ENCODE measurements at regions not wholly inside any gene's neighbourhood (a gene's known extent, or its start where the extent isn't known, plus 50 kb on each side); places are given as distances from the start of the nearest gene placed in this dataset.

GRCh38 chr1:214967865-214968575, 114.5 kb upstream of the KCNK2 start:
- Histone ChIP-seq H2BK15ac (replicated peaks; ENCODE audit: low read depth) (no peak overlapping the region), H3K9ac (ENCODE audit: low read length) (no peak overlapping the region), H3K27ac (ENCODE audit: low read depth, low read length) (no peak overlapping the region), H4K8ac (ENCODE audit: low read depth, low read length) (no peak overlapping the region), H3K4me3 (ENCODE audit: low read length) (no peak overlapping the region), H3K56ac (ENCODE audit: low read length) (no peak overlapping the region), H3K4me2 (ENCODE audit: low read length) (no peak overlapping the region), H2BK5ac (ENCODE audit: low read length) (no peak overlapping the region), H3K4me1 (ENCODE audit: control insufficient read depth, low read depth, low read length) (no peaks in the 10 kb centered on the region), H3K79me2 (ENCODE audit: control insufficient read depth, insufficient read depth, low read length) (no peaks in the 10 kb centered on the region), H4K5ac (ENCODE audit: low read length) (no peak overlapping the region), H3K79me1 (ENCODE audit: low read length) (no peaks in the 10 kb centered on the region), H2BK120ac (ENCODE audit: low read depth, low read length) (no peak overlapping the region), H3K36me3 (ENCODE audit: control insufficient read depth, insufficient read depth, low read length) (no peaks in the 10 kb centered on the region), H3K23ac (ENCODE audit: low read length) (no peak overlapping the region), H3K18ac (ENCODE audit: low read length) (no peak overlapping the region), H2AK5ac (ENCODE audit: low read length) (no peak overlapping the region), H3K27me3 (ENCODE audit: insufficient read depth, low read length, poor library complexity) (no peaks in the 10 kb centered on the region), H3K4ac (ENCODE audit: low read depth, low read length) (no peak overlapping the region)
- DNase-seq = no peak
- no CpG with 5 or more reads among the region's 5 CpGs for WGBS (ENCODE audit: extremely low coverage, insufficient coverage, low lambda C conversion rate)

- Histone ChIP-seq H3K18ac (ENCODE audit: low read length) (no peak overlapping the region), H3K23ac (ENCODE audit: low read length) (no peak overlapping the region), H3K56ac (ENCODE audit: low read length) (no peak overlapping the region), H3K4me2 (ENCODE audit: low read length) (no peak overlapping the region), H3K27ac (ENCODE audit: low read depth, low read length) (no peak overlapping the region), H3K27me3 (ENCODE audit: insufficient read depth, low read length, poor library complexity) (no peaks in the 10 kb centered on the region), H3K36me3 (ENCODE audit: control insufficient read depth, insufficient read depth, low read length) (no peaks in the 10 kb centered on the region), H3K4me1 (ENCODE audit: control insufficient read depth, low read depth, low read length) (peaks cover 3% of the 10 kb centered on the region), H4K5ac (ENCODE audit: low read length) (no peak overlapping the region), H4K8ac (ENCODE audit: low read depth, low read length) (no peak overlapping the region), H2BK15ac (replicated peaks; ENCODE audit: low read depth) (no peak overlapping the region), H2BK120ac (ENCODE audit: low read depth, low read length) (no peak overlapping the region), H2AK5ac (ENCODE audit: low read length) (no peak overlapping the region), H3K79me1 (ENCODE audit: low read length) (no peaks in the 10 kb centered on the region), H3K79me2 (ENCODE audit: control insufficient read depth, insufficient read depth, low read length) (no peaks in the 10 kb centered on the region), H3K9ac (ENCODE audit: low read length) (no peak overlapping the region), H2BK5ac (ENCODE audit: low read length) (no peak overlapping the region), H3K4me3 (ENCODE audit: low read length) (no peak overlapping the region), H3K4ac (ENCODE audit: low read depth, low read length) (no peak overlapping the region)
- no CpG with 5 or more reads among the region's 1 CpG for WGBS (ENCODE audit: extremely low coverage, insufficient coverage, low lambda C conversion rate)
- DNase-seq = no peak
These were observed 112.5 kb upstream of the KCNK2 start for GRCh38 chr1:214970016-214970415.

- H3K36me3 ChIP-seq (ENCODE audit: control insufficient read depth, insufficient read depth, low read length) = no peaks in the 10 kb centered on the region
- no CpG with 5 or more reads among the region's 2 CpGs for WGBS (ENCODE audit: extremely low coverage, insufficient coverage, low lambda C conversion rate)
These were observed 111.5 kb upstream of the KCNK2 start for GRCh38 chr1:214971071-214971470.

GRCh38 chr1:214974002-214974401, 108.5 kb upstream of the KCNK2 start:
- Histone ChIP-seq H3K18ac (ENCODE audit: low read length) (no peak overlapping the region), H2AK5ac (ENCODE audit: low read length) (no peak overlapping the region), H3K36me3 (ENCODE audit: control insufficient read depth, insufficient read depth, low read length) (no peaks in the 10 kb centered on the region), H3K27me3 (ENCODE audit: insufficient read depth, low read length, poor library complexity) (no peaks in the 10 kb centered on the region), H3K4me3 (ENCODE audit: low read length) (no peak overlapping the region), H4K8ac (ENCODE audit: low read depth, low read length) (no peak overlapping the region), H3K9ac (ENCODE audit: low read length) (no peak overlapping the region), H3K23ac (ENCODE audit: low read length) (no peak overlapping the region), H2BK15ac (replicated peaks; ENCODE audit: low read depth) (no peak overlapping the region), H3K4me1 (ENCODE audit: control insufficient read depth, low read depth, low read length) (peaks cover 3% of the 10 kb centered on the region), H3K4ac (ENCODE audit: low read depth, low read length) (no peak overlapping the region), H3K56ac (ENCODE audit: low read length) (no peak overlapping the region), H3K4me2 (ENCODE audit: low read length) (no peak overlapping the region), H4K5ac (ENCODE audit: low read length) (no peak overlapping the region), H3K79me1 (ENCODE audit: low read length) (no peaks in the 10 kb centered on the region), H3K79me2 (ENCODE audit: control insufficient read depth, insufficient read depth, low read length) (no peaks in the 10 kb centered on the region), H2BK5ac (ENCODE audit: low read length) (no peak overlapping the region), H3K27ac (ENCODE audit: low read depth, low read length) (no peak overlapping the region), H2BK120ac (ENCODE audit: low read depth, low read length) (no peak overlapping the region)
- no peak for DNase-seq
- WGBS (ENCODE audit: extremely low coverage, insufficient coverage, low lambda C conversion rate) = no CpG with 5 or more reads among the region's 2 CpGs

More at GRCh38 chr1:214971071-214971470, 111.5 kb upstream of the KCNK2 start:
- H2BK15ac ChIP-seq (replicated peaks; ENCODE audit: low read depth) = no peak overlapping the region
- H2BK5ac ChIP-seq (ENCODE audit: low read length) = no peak overlapping the region
- H3K27me3 ChIP-seq (ENCODE audit: insufficient read depth, low read length, poor library complexity) = no peaks in the 10 kb centered on the region
- H3K9ac ChIP-seq (ENCODE audit: low read length) = no peak overlapping the region
- H3K27ac ChIP-seq (ENCODE audit: low read depth, low read length) = no peak overlapping the region
- H4K8ac ChIP-seq (ENCODE audit: low read depth, low read length) = no peak overlapping the region
- no peak for DNase-seq
- H3K79me2 ChIP-seq (ENCODE audit: control insufficient read depth, insufficient read depth, low read length) = no peaks in the 10 kb centered on the region
- H3K4ac ChIP-seq (ENCODE audit: low read depth, low read length) = no peak overlapping the region
- no peak overlapping the region for H3K18ac ChIP-seq (ENCODE audit: low read length)
- H4K5ac ChIP-seq (ENCODE audit: low read length) = no peak overlapping the region
- no peak overlapping the region for H3K4me2 ChIP-seq (ENCODE audit: low read length)
- no peak overlapping the region for H3K23ac ChIP-seq (ENCODE audit: low read length)
- H3K56ac ChIP-seq (ENCODE audit: low read length) = no peak overlapping the region
- no peak overlapping the region for H2AK5ac ChIP-seq (ENCODE audit: low read length)
- no peak overlapping the region for H3K4me3 ChIP-seq (ENCODE audit: low read length)
- no peak overlapping the region for H2BK120ac ChIP-seq (ENCODE audit: low read depth, low read length)
- H3K79me1 ChIP-seq (ENCODE audit: low read length) = no peaks in the 10 kb centered on the region
- peaks cover 3% of the 10 kb centered on the region for H3K4me1 ChIP-seq (ENCODE audit: control insufficient read depth, low read depth, low read length)

GRCh38 chr1:214976665-214977064, 105.9 kb upstream of the KCNK2 start:
- Histone ChIP-seq H2AK5ac (ENCODE audit: low read length) (no peak overlapping the region), H3K4ac (ENCODE audit: low read depth, low read length) (no peak overlapping the region), H3K56ac (ENCODE audit: low read length) (no peak overlapping the region), H3K36me3 (ENCODE audit: control insufficient read depth, insufficient read depth, low read length) (no peaks in the 10 kb centered on the region), H3K23ac (ENCODE audit: low read length) (no peak overlapping the region), H3K79me1 (ENCODE audit: low read length) (no peaks in the 10 kb centered on the region), H3K27me3 (ENCODE audit: insufficient read depth, low read length, poor library complexity) (no peaks in the 10 kb centered on the region), H3K18ac (ENCODE audit: low read length) (no peak overlapping the region), H2BK120ac (ENCODE audit: low read depth, low read length) (no peak overlapping the region), H4K5ac (ENCODE audit: low read length) (no peak overlapping the region), H2BK15ac (replicated peaks; ENCODE audit: low read depth) (no peak overlapping the region), H3K9ac (ENCODE audit: low read length) (no peak overlapping the region), H3K4me3 (ENCODE audit: low read length) (no peak overlapping the region), H3K4me1 (ENCODE audit: control insufficient read depth, low read depth, low read length) (peaks cover 3% of the 10 kb centered on the region), H3K4me2 (ENCODE audit: low read length) (no peak overlapping the region), H2BK5ac (ENCODE audit: low read length) (no peak overlapping the region), H3K79me2 (ENCODE audit: control insufficient read depth, insufficient read depth, low read length) (no peaks in the 10 kb centered on the region), H4K8ac (ENCODE audit: low read depth, low read length) (no peak overlapping the region), H3K27ac (ENCODE audit: low read depth, low read length) (no peak overlapping the region)
- no peak for DNase-seq
- WGBS (ENCODE audit: extremely low coverage, insufficient coverage, low lambda C conversion rate) = no CpG with 5 or more reads among the region's 5 CpGs

- H3K79me2 ChIP-seq (ENCODE audit: control insufficient read depth, insufficient read depth, low read length) = no peaks in the 10 kb centered on the region
- H4K5ac ChIP-seq (ENCODE audit: low read length) = no peak overlapping the region
- no peak overlapping the region for H3K9ac ChIP-seq (ENCODE audit: low read length)
- no peak overlapping the region for H2BK120ac ChIP-seq (ENCODE audit: low read depth, low read length)
- H3K56ac ChIP-seq (ENCODE audit: low read length) = no peak overlapping the region
- no peak overlapping the region for H2BK5ac ChIP-seq (ENCODE audit: low read length)
- H3K79me1 ChIP-seq (ENCODE audit: low read length) = no peaks in the 10 kb centered on the region
- H2AK5ac ChIP-seq (ENCODE audit: low read length) = no peak overlapping the region
- peaks cover 3% of the 10 kb centered on the region for H3K4me1 ChIP-seq (ENCODE audit: control insufficient read depth, low read depth, low read length)
- no peak overlapping the region for H3K4ac ChIP-seq (ENCODE audit: low read depth, low read length)
- no CpG with 5 or more reads among the region's 3 CpGs for whole genome bisulfite sequencing (ENCODE audit: extremely low coverage, insufficient coverage, low lambda C conversion rate)
- no peak overlapping the region for H3K4me3 ChIP-seq (ENCODE audit: low read length)
- no peak for DNase-seq
- no peak overlapping the region for H4K8ac ChIP-seq (ENCODE audit: low read depth, low read length)
- H2BK15ac ChIP-seq (replicated peaks; ENCODE audit: low read depth) = no peak overlapping the region
- no peaks in the 10 kb centered on the region for H3K36me3 ChIP-seq (ENCODE audit: control insufficient read depth, insufficient read depth, low read length)
- H3K27me3 ChIP-seq (ENCODE audit: insufficient read depth, low read length, poor library complexity) = no peaks in the 10 kb centered on the region
- no peak overlapping the region for H3K23ac ChIP-seq (ENCODE audit: low read length)
- H3K27ac ChIP-seq (ENCODE audit: low read depth, low read length) = no peak overlapping the region
- no peak overlapping the region for H3K18ac ChIP-seq (ENCODE audit: low read length)
- H3K4me2 ChIP-seq (ENCODE audit: low read length) = no peak overlapping the region
These were observed 105.4 kb upstream of the KCNK2 start for GRCh38 chr1:214977110-214977509.
